ENCODE measurements at regions not wholly inside any gene's neighbourhood (a gene's known extent, or its start where the extent isn't known, plus 50 kb on each side); places are given as distances from the start of the nearest gene placed in this dataset.

GRCh38 chr5:31100047-31100575 lies 93.4 kb upstream of the CDH6 start:
- FAIRE-seq (no peak), DNase-seq (ENCODE audit: insufficient read length, low spot score) (no peak)

GRCh38 chr5:31098811-31099210 lies 94.7 kb upstream of the CDH6 start:
- FAIRE-seq (no peak), DNase-seq (ENCODE audit: insufficient read length, low spot score) (no peak)

GRCh38 chr5:31097851-31098250 lies 95.6 kb upstream of the CDH6 start:
- DNase-seq (ENCODE audit: insufficient read length, low spot score) = no peak

GRCh38 chr5:31096238-31096865 lies 97.1 kb upstream of the CDH6 start:
- DNase-seq (ENCODE audit: insufficient read length, low spot score) = peak; percentile 27
- FAIRE-seq = peak; percentile 13

More at GRCh38 chr5:31097851-31098250, 95.6 kb upstream of the CDH6 start:
- FAIRE-seq = no peak

DNA sequence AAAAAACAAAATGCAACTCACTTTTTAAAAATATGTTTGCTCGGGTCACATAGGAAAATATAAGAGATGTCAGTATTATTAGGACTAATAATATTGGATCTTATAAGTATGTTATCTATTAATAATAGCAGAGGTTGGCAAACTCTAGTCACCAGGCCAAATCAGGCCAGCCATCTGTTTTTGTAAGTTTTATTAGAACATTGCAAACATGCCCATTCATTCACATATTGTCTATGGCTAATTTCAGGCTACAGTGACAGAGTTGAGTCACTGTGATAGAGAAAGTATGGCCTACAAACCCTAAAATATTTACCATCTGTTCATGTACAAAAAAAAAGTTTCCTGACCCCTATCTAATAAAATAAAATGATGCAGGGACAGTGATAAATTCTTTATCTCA lies 97.7 kb upstream of the CDH6 start:
- FAIRE-seq (no peak), DNase-seq (ENCODE audit: insufficient read length, low spot score) (no peak)

GRCh38 chr5:31091501-31091900 lies 102.0 kb upstream of the CDH6 start:
- no peak for DNase-seq (ENCODE audit: insufficient read length, low spot score)
- peak; percentile 80 for FAIRE-seq

DNA sequence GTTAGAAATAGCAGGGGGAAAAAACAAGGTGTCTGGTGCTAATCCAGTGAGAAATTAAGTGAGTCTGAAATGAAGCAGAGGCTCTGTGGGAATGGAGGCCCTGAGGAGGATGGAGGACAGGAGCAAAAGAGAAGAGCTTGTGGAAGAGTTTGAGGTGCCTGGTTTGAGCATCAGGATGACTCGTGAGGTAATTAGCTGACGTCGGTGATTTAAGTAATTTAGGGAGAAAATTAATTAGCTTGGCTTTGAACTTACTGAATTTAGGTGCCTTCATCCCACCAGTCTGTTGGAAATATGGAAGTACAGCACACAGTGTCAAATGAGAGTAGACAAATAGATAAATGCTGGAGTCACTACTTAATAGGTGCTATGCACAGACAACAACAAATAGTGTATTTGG lies 103.0 kb upstream of the CDH6 start:
- DNase-seq (ENCODE audit: insufficient read length, low spot score) (no peak), FAIRE-seq (no peak)

GRCh38 chr5:31086839-31087415 lies 106.6 kb upstream of the CDH6 start:
- FAIRE-seq = peak; percentile 66
- DNase-seq (ENCODE audit: insufficient read length, low spot score) = no peak

DNA sequence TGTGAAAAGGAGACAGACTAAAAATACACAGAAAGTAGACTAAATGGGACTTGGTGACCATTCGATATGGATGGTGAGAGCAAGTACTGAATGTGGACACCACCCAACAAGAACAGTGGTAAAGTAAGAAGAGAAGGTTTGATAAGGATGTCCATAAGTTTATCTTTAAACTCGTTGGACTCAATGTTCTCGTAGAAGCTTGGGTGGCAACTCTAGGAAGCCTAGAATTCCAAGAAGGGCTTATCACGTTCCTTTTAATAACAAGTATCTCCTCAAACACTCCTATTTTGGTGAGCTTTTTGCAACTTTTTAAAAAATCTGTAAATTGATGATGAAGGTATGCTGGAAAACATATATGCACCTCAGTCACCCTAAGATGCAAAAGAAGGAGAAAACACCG lies 108.6 kb upstream of the CDH6 start:
- DNase-seq (ENCODE audit: insufficient read length, low spot score) (no peak), FAIRE-seq (no peak)

DNA sequence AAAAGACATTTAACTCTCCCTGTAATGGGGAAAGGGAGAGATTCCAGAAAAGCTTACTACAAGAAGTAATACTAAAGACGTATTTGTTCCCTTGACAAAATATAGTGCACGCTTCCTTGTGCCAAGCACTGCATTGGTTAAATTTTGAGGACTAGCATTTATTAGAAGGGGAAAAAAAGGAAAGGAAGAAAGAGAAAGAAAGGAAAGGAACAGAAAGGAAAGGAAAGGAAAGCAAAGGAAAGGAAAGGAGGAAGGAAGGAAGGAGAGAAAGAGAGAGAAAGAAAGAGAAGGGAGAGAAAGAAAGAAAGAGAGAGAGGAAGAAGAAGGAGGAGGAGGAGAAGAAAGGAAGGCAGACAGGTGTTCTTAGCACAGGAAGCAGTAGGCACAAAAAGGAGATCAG lies 110.1 kb upstream of the CDH6 start:
- no peak for DNase-seq (ENCODE audit: insufficient read length, low spot score)
- no peak for FAIRE-seq

- FAIRE-seq = peak; percentile 23
- DNase-seq (ENCODE audit: insufficient read length, low spot score) = no peak
Measured at GRCh38 chr5:31079668-31080067, 113.8 kb upstream of the CDH6 start.

- FAIRE-seq (no peak), DNase-seq (ENCODE audit: insufficient read length, low spot score) (no peak)
Measured at GRCh38 chr5:31078956-31079355, 114.5 kb upstream of the CDH6 start.

GRCh38 chr5:31075981-31076380 lies 117.5 kb upstream of the CDH6 start:
- no peak for FAIRE-seq

DNA sequence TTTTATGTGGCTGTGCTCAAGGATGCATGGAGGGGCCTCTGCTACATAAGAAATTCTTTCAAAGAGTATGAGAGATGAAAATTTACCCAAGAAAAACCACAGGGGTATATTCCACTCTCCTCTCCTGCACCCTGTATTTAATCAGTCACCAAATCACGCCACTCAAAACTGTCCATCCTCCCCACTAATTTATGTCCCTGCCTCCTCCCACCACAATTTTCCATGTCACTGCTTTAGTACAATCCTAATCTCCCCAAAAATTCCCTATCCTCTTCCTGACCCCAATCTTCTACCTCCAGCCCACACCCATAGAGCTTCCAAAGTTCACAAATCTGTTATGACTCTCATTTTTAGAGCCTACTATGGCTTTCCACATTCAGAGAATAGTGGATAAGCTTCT lies 125.2 kb upstream of the CDH6 start:
- DNase-seq (ENCODE audit: insufficient read length, low spot score) (no peak), FAIRE-seq (no peak)

More at GRCh38 chr5:31075981-31076380, 117.5 kb upstream of the CDH6 start:
- DNase-seq (ENCODE audit: insufficient read length, low spot score) = no peak

DNA sequence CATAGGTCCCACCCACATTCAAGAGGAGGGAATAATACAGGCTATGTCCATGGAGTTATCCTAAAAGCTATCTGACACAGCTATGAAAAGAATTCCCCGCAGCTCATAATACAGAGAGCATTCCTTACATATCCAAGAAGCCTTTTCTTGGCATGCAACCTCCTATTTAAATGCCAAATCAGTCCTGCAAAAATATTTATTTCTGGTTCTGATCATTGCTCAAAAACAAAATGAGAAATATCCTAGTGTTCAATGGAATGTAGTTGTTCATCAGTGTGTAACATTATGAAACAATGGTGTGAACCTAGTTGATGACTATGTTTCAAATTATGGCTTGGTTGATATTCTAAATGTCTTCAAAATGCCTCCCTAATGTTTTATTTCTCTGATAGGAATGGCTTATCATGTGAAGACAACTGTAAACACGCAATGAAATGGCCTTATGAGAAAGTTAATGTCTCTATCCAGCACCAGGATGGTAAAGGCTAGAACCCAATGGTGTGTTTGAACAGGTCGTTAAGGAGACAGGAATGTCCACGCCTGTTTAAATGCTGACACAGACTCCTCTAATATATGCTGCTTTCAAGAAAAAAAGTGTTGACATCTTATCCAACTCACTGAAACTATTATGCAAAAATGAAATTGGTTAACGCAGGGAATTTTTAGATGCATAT lies 126.7 kb upstream of the CDH6 start:
- FAIRE-seq (peak; percentile 71), DNase-seq (ENCODE audit: insufficient read length, low spot score) (peak; percentile 24)

DNA sequence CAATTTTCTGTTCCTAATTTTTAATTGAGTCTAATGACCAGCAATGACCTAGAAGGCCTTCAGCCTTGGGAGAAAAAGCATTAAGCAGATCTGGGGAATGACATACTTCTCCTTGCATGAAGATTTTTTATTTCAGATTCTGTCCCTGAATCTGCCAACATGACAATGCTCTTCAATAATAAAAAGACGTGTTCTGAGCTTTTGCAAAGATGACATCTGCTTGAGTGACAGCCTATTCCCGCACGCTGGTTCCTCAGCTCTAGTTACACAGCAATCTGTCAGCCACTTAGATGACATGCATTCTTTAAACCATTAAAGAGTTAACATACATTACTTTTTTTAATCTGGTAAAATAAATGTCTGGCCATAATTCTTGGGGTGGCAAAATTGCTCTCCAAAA lies 129.3 kb upstream of the CDH6 start:
- FAIRE-seq = no peak

GRCh38 chr5:31062902-31063580 lies 130.4 kb upstream of the CDH6 start:
- DNase-seq (ENCODE audit: insufficient read length, low spot score) = no peak
- no peak for FAIRE-seq

More for the DNA sequence above, 129.3 kb upstream of the CDH6 start:
- no peak for DNase-seq (ENCODE audit: insufficient read length, low spot score)

GRCh38 chr5:31059889-31060288 lies 133.6 kb upstream of the CDH6 start:
- FAIRE-seq (no peak), DNase-seq (ENCODE audit: insufficient read length, low spot score) (no peak)

- no peak for FAIRE-seq
- no peak for DNase-seq (ENCODE audit: insufficient read length, low spot score)
Measured at GRCh38 chr5:31054453-31054852, 139.0 kb upstream of the CDH6 start.

GRCh38 chr5:31052937-31053658 lies 140.4 kb upstream of the CDH6 start:
- FAIRE-seq (peak; percentile 20), DNase-seq (ENCODE audit: insufficient read length, low spot score) (no peak)

DNA sequence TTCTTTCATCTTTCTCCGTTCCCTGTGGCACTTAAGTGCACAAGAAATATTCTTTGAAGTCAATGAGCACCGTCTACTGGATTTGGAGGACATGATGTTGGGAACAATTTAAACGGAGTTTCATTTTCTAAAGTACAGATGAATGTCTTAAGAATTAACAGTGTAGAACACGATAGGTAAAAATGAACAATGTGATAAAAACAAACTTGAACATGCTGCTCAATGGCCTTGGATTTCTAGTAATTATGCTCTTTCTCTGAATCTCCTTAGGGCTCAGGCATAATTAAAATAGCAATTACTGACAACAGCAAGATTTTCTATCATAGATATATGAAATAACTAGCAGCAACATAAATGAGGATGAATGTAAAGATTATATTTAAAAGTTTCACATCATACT lies 142.2 kb upstream of the CDH6 start:
- FAIRE-seq = no peak
- no peak for DNase-seq (ENCODE audit: insufficient read length, low spot score)
